ENCODE measurements at regions not wholly inside any gene's neighbourhood (a gene's known extent, or its start where the extent isn't known, plus 50 kb on each side); places are given as distances from the start of the nearest gene placed in this dataset.

GRCh38 chr12:105585107-105585506 is 254.6 kb downstream of the C12orf75 start:
- H3K79me2 ChIP-seq = no peaks in the 10 kb centered on the region
- no peaks in the 10 kb centered on the region for H3K27me3 ChIP-seq (ENCODE audit: control insufficient read depth, insufficient read depth, low read length)
- TF ChIP-seq CTCF (IDR thresholded peaks at IDR 0.05) = no peak
- no peaks in the 10 kb centered on the region for H3K9me3 ChIP-seq (ENCODE audit: control insufficient read depth, low read length)
- no peak overlapping the region for H2AFZ ChIP-seq
- H3K4me2 ChIP-seq (ENCODE audit: low read length) = no peak overlapping the region
- H3K9ac ChIP-seq = no peak overlapping the region
- H3K27ac ChIP-seq = no peak overlapping the region
- H3K4me3 ChIP-seq (ENCODE audit: low read depth, low read length) = no peak overlapping the region
- no peaks in the 10 kb centered on the region for H3K36me3 ChIP-seq (ENCODE audit: control insufficient read depth, insufficient read depth, low read length)
- no peaks in the 10 kb centered on the region for H3K4me1 ChIP-seq

GRCh38 chr12:105587237-105587636 is 256.7 kb downstream of the C12orf75 start:
- Histone ChIP-seq H3K9me3 (ENCODE audit: control insufficient read depth, low read length) (no peaks in the 10 kb centered on the region), H3K27me3 (ENCODE audit: control insufficient read depth, insufficient read depth, low read length) (no peaks in the 10 kb centered on the region), H3K27ac (no peak overlapping the region), H3K9ac (no peak overlapping the region), H3K36me3 (ENCODE audit: control insufficient read depth, insufficient read depth, low read length) (no peaks in the 10 kb centered on the region), H3K79me2 (no peaks in the 10 kb centered on the region), H3K4me3 (ENCODE audit: low read depth, low read length) (no peak overlapping the region), H2AFZ (no peak overlapping the region), H3K4me2 (ENCODE audit: low read length) (no peak overlapping the region), H3K4me1 (no peaks in the 10 kb centered on the region)
- TF ChIP-seq CTCF (IDR thresholded peaks at IDR 0.05) = no peak

- H3K27ac ChIP-seq = no peak overlapping the region
- H3K4me3 ChIP-seq (ENCODE audit: low read depth, low read length) = no peak overlapping the region
- H3K27me3 ChIP-seq (ENCODE audit: control insufficient read depth, insufficient read depth, low read length) = no peaks in the 10 kb centered on the region
- no peaks in the 10 kb centered on the region for H3K9me3 ChIP-seq (ENCODE audit: control insufficient read depth, low read length)
- no peaks in the 10 kb centered on the region for H3K4me1 ChIP-seq
- no peaks in the 10 kb centered on the region for H3K36me3 ChIP-seq (ENCODE audit: control insufficient read depth, insufficient read depth, low read length)
- H3K9ac ChIP-seq = no peak overlapping the region
- H3K79me2 ChIP-seq = no peaks in the 10 kb centered on the region
- no peak overlapping the region for H3K4me2 ChIP-seq (ENCODE audit: low read length)
- H2AFZ ChIP-seq = no peak overlapping the region
- no peak for TF ChIP-seq CTCF (IDR thresholded peaks at IDR 0.05)
These were observed 257.6 kb downstream of the C12orf75 start for GRCh38 chr12:105588106-105588505.

GRCh38 chr12:105590571-105590970 is 260.1 kb downstream of the C12orf75 start:
- Histone ChIP-seq H3K4me2 (ENCODE audit: low read length) (no peak overlapping the region), H3K9me3 (ENCODE audit: control insufficient read depth, low read length) (no peaks in the 10 kb centered on the region)
- no peak for TF ChIP-seq CTCF (IDR thresholded peaks at IDR 0.05)

GRCh38 chr12:105595440-105595839 is 264.9 kb downstream of the C12orf75 start:
- Histone ChIP-seq H2AFZ (no peak overlapping the region), H3K4me3 (ENCODE audit: low read depth, low read length) (no peak overlapping the region), H3K9ac (no peak overlapping the region), H3K9me3 (ENCODE audit: control insufficient read depth, low read length) (no peaks in the 10 kb centered on the region), H3K27ac (no peak overlapping the region), H3K27me3 (ENCODE audit: control insufficient read depth, insufficient read depth, low read length) (no peaks in the 10 kb centered on the region), H3K79me2 (no peaks in the 10 kb centered on the region), H3K4me2 (ENCODE audit: low read length) (no peak overlapping the region), H3K4me1 (no peaks in the 10 kb centered on the region), H3K36me3 (ENCODE audit: control insufficient read depth, insufficient read depth, low read length) (no peaks in the 10 kb centered on the region)
- no peak for TF ChIP-seq CTCF (IDR thresholded peaks at IDR 0.05)

More at GRCh38 chr12:105590571-105590970, 260.1 kb downstream of the C12orf75 start:
- Histone ChIP-seq H3K79me2 (no peaks in the 10 kb centered on the region), H3K9ac (no peak overlapping the region), H3K4me1 (no peaks in the 10 kb centered on the region), H2AFZ (no peak overlapping the region), H3K27ac (no peak overlapping the region), H3K4me3 (ENCODE audit: low read depth, low read length) (no peak overlapping the region), H3K27me3 (ENCODE audit: control insufficient read depth, insufficient read depth, low read length) (no peaks in the 10 kb centered on the region), H3K36me3 (ENCODE audit: control insufficient read depth, insufficient read depth, low read length) (no peaks in the 10 kb centered on the region)
